ENCODE measurements at regions not wholly inside any gene's neighbourhood (a gene's known extent, or its start where the extent isn't known, plus 50 kb on each side); places are given as distances from the start of the nearest gene placed in this dataset.

DNA sequence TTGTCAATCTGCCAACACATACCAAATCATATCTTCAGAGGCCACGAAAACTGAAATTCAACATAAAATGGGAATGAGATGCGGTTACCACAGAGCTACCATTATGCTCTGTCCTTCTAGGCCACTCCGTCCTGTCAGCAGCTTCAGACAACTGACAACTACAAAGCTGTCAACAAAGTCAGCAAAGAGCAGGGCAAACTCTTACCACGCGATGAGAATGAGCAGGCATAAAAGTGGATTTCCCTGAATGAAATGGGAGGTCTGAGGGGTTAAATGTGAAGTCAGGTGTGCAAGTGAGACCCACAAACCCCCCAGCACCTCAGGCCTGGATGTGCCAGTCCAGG, 130.1 kb downstream of the LNPK start:
- TF ChIP-seq, protein P1, sequence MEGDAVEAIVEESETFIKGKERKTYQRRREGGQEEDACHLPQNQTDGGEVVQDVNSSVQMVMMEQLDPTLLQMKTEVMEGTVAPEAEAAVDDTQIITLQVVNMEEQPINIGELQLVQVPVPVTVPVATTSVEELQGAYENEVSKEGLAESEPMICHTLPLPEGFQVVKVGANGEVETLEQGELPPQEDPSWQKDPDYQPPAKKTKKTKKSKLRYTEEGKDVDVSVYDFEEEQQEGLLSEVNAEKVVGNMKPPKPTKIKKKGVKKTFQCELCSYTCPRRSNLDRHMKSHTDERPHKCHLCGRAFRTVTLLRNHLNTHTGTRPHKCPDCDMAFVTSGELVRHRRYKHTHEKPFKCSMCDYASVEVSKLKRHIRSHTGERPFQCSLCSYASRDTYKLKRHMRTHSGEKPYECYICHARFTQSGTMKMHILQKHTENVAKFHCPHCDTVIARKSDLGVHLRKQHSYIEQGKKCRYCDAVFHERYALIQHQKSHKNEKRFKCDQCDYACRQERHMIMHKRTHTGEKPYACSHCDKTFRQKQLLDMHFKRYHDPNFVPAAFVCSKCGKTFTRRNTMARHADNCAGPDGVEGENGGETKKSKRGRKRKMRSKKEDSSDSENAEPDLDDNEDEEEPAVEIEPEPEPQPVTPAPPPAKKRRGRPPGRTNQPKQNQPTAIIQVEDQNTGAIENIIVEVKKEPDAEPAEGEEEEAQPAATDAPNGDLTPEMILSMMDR (IDR thresholded peaks at IDR 0.05; ENCODE audit: insufficient read depth, low read depth, low read length) = no peak
- TF ChIP-seq EZH2 (IDR thresholded peaks at IDR 0.05; ENCODE audit: insufficient read depth, low read length) = no peak
